Kasumi-1 (cell line): ENCODE measurements at regions not wholly inside any gene's neighbourhood (a gene's known extent, or its start where the extent isn't known, plus 50 kb on each side); places are given as distances from the start of the nearest gene placed in this dataset.

Source experiments
- DNase-seq, 2 experiments: peaks; one replicate each; lab custom pipeline; 2025; lab: John Stamatoyannopoulos, UW

DNA sequence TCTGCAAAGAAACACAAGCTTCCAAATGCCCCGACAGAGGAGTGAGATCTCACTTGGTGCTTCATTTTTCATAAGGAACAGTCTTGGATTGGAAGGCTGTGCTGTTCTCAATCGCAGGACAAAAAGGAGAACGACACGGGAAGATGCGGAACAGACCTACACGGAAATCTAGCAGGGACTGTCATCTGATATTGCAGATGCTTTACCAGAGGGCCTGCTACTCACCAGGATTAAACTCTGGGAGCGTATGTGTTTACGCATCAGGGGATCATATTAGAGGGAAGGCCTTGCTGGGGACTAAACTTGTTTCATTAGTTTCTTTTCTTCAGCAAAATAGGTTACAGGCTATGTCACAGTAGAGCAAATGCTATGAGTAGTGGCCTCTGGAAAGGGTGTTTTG lies 82.8 kb upstream of the EEPD1 start:
- no peak for DNase-seq

DNA sequence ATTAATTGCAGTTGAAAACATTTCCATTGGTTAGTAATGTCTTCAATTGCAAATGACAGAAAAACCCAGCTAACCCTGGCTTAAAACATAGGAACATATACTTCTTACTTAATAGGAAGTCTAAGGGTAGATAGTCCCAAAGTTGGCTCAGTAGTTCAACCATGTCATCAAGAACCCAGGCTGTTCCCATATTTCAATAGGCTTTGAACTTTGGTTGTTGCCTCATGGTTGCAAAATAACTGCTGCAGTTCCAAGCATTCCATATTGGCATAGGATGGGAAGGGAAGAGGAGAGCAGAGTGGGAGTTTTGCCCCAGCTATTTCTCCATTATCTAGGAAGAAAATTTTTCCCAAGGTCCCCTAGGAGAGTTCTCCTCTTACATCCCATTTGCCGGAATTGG lies 81.4 kb upstream of the EEPD1 start:
- no peak for DNase-seq

DNA sequence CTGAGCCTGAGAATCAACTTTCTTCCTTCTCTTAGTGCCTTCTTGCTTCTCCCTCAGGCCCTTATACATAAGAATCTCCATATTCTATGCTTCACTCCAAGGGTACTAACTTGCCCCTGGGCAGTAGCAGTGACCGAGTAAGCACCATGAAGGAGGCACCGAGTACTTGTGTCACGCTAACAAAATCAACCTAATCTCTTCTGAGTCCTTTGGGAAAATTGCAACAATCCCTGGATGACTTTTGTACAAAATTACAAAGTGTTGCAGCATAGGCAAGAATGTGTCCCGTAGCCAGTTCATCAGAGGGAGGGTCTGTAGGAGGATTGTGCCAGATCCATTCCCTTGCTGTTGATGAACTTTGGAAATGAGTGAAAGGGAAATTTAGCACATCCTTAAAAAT lies 80.4 kb upstream of the EEPD1 start:
- DNase-seq: no peak

DNA sequence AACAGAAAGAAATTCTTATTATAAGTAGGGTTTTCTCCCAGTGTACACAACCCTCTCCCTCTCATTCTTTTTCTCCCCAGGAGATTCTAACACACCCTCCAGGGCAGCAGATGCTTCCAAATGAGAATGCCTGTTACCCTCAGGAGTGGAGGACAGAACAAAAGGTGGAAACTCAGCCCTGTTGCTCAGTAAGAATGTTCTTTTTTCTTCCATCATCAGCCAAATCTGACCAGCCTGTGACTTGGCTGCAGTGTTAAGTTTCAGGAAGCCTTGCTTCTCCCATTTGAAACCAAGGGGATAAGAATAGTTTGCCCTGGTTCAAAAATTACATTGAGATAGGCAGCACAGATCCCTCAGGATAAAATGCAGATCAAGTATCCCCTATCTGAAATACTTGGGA lies 77.5 kb upstream of the EEPD1 start:
- DNase-seq: no peak

DNA sequence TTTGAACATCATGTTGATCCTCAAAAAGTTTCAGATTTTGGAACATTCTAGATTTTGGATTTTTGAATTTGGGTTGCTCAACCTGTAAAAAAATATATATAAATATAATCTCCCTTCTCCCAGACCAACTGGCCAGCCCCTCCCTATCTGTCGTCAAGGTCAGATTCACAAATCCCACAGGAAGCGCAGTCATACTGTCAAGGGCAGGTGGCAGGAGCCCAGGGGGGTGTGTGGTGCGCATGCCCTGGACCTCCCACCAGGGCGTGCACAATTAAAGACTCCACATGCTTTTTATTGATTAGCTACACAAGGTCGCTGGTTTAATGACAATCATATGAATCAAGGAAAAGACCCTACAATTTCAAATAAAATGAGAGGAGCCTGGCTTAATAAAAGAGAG lies 77.0 kb upstream of the EEPD1 start:
- no peak for DNase-seq

DNA sequence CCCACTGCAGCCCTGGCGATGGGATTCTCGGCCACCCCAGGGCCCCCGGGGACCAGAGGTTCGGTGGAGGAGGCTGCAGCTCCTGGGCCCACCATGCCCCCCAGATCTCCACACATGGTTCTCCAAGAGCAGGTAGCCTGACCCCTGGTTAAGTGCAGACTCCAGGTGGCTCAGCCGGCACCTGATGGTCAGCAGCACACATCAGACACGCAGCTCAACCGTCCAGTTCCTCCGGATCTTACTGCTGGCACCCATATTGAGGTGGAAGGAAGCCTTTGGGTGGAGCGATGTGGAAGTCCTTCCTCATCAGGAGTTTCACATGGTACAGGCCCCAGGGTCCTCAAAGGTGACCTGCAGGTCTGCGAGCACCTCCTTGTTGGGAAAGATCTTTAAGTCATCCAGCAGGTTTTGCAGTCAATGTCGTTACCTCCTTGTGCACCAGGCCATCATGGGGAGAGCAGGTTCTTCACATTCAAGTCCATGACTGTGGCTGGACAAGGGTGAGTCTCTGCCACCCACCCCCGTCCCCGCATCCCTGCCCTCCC lies 74.2 kb upstream of the EEPD1 start:
- no peak for DNase-seq

DNA sequence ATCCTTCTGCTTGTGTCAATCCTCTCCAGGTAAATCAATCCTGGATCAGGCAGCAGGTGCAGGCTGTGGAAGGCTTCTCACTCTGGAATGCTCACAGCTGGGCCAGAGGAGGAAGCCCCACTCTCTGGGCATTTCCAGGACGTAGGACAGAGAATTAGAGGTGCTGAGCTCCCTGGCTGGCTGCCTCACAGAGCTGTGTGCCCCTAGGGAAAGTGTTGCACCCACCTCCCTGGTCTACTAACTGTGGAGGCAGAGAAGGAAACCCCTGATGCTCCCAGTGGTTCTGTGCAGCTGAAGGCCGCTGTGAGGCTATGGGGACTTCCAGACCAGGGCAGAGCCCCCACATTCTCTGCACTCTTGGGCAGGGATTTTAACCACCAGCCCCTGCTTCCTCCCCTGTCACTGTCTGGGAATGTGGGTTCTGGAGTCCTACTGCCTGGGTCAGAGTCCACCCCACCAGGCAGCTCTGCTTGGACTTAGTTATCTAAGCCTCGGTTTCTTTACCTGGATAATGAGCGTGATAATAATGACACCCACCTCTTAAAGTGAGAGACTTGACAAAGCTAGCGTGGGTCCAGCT lies 73.5 kb upstream of the EEPD1 start:
- DNase-seq: no peak

DNA sequence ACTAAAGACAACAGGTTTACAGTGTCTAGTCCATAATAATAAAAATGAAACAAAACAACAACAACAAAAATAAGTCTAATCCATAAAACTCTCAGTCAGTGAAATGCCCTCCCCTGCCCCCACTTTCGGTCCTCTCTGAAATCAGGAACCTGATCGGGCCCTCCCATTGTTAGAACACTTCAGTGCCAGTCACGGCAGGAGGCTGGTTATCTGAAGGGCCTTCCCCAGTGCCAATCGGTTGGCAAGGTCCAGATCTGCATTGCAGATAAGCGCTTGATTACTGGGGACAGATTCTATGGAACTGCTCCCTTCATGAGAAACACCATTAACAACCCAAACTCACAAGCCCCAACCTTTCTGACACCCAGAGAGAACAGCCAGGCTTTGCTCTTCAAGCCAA lies 72.2 kb upstream of the EEPD1 start:
- DNase-seq: no peak

DNA sequence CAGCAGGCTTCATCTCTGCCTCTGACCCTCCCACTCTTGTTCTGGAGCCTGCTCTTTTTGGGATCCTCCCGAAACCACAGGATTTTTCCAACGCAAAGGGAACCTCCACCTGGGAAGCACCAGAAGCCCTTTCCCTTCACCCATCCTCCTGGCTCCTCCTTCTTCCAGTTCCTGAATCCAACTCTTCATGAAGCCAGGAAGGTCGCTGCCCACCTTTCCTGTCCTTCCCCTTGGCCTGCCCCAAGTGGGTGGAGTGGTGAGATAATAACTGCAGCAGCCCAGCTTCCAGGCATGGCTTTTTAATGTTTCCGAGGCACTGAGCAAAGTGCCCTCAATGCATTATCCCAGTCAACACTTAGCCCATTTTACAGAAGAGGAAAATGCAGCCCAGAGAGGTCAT lies 70.8 kb upstream of the EEPD1 start:
- no peak for DNase-seq

DNA sequence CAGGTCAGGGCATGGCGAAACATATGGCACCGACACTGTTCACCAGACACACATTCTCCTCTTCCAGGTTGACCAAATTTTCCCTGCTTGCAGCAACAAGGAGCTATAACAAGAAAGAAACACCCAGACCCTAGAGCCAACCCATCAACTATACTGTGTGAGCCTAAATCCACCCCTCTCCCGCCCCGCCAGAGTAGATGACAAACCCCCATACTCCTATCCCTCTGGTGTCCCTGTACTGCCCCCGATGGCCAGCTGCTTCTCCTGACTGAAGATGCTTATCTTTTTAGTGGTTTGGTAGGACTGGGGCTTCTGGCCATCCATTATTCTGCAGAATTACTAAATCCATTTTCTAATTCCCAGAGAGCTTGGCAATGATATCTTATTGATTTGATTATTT lies 70.1 kb upstream of the EEPD1 start:
- no peak for DNase-seq

DNA sequence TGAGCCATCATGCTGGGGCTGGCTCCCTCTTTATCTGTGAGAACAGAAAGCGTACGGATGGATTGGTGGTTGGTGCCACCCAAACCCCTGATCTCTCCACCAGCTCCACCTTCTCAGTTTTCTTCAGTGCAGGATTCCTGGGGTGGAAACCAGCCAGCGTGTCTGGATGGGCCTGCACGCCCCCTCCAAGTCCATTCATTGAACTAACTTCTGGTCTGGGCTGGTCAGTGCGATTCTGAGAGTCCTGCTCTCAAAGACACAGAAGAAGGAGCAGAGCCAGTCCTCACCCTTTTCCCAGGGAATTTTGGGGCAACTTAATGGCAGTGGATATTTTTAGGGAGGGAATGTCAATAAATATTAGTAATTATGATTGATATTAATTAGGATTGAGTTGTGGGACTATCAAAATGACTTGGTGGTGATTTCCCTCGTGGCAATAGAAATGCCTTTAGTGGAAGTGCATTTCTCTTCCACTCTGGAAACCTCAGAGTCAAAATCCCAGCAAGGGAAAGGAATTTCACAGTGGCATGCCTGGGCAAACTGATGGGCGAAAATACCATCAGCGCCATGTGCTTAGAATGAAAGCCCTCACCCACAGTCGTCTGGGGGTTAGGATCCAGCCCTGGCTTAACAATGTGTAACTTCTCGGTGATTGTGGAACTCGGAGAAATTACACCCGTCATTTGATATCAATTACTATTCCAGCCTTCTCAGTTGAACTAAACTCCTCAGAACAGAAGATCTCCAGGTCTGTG lies 69.3 kb upstream of the EEPD1 start:
- DNase-seq: no peak

DNA sequence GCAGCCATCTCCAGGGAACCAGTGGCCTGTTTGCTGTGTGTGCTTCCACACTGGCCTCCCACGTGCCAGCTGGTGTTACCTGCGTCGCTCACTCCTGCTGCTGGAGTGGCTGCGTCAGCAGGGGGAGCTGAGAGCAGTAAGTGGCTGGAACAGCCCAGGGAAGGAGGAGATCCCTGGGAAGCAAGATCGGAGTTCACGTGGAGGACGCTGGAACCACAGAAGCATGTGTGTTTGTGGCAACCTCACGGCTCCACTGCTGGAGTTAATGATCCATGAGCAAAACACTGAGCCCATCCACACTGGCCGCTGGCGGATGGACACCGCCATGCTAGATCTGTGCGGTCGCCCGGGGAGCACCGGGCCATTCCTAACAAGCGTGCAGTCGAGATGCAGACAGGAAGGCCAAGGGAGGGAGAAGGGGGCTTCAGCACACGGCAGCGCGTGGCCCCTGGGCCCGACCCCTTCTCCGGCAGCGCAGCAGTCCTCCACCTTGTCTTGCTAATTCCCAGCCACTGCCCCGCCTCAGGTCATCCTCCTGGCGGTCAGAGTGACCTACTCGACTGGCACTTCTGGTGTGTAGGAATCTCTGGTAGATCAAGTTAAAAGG lies 68.5 kb upstream of the EEPD1 start:
- DNase-seq: no peak

DNA sequence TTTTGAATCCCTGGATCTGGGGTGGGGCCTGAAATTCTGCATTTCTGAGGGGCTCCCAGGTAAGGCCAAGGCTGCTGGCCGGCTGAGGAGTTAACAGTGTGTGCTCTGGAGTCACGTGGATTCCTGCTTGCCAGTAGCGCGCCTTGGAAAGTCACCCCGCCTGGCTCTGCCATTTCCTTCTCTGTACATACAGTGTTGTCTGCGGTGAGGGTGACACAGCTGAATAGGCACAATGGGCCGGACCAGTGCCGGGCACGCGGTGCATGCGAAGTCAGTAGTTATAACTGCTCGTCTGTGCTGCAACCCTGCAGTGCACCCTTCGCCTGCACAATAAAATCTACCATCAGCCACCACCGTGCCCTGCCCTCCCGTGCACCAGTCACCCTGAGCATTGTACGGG lies 68.0 kb upstream of the EEPD1 start:
- DNase-seq: no peak

DNA sequence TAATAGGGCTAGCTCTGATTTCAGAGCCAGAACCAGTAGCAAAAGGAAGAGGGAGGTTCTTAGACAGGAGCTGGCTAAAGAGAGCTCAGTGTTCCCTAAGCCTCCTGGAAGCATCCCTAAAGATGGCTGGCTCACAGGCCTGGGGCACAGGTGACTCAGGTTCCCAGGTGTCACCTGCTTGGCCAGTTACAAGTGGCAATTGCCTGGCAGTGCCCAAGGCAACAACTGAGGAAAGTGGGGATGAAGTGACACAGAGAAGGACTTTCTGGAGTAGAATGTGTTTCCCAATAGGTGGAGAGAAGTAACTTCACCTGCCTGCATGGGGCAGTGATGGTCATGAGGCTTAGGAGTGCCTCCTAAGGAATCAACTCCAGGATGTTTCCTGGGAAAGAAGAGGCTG lies 66.5 kb upstream of the EEPD1 start:
- no peak for DNase-seq

DNA sequence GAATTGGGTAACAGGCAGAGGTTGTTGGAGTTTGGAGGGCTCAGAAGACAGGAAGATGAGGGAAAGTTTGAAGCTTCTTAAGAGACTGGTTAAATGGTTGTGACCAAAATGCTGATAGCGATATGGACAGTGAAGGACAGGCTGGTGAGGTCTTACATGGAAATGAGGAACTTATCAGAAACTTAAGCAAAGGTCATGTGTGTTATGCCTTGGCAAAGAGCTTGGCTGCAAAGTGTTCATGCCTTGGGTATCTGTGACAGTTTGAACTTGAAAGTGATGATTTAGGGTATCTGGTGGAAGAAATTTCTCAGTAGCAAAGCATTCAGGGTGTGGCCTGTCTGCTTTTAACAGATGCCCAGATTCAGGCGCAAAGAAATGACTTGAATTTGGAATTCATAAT lies 64.5 kb upstream of the EEPD1 start:
- DNase-seq: no peak

DNA sequence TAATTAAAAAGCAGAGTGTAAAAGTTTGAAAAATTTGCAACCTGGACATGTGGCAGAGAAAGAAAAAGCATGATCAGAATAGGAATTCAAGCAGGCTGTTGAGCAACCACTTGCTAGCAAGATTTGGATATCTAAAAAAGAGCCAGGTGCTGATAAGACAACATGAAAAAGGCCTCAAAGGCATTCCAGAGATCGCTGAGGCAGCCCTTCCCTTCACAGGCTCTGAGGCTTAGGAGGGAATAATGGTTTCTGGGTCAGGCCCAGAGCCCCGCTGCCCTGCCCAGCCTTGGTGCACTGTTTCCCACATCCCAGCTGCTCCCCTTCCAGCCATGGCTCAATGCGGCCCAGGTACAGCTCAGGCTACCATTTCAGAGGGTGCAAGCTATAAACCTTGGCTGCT lies 64.1 kb upstream of the EEPD1 start:
- no peak for DNase-seq

DNA sequence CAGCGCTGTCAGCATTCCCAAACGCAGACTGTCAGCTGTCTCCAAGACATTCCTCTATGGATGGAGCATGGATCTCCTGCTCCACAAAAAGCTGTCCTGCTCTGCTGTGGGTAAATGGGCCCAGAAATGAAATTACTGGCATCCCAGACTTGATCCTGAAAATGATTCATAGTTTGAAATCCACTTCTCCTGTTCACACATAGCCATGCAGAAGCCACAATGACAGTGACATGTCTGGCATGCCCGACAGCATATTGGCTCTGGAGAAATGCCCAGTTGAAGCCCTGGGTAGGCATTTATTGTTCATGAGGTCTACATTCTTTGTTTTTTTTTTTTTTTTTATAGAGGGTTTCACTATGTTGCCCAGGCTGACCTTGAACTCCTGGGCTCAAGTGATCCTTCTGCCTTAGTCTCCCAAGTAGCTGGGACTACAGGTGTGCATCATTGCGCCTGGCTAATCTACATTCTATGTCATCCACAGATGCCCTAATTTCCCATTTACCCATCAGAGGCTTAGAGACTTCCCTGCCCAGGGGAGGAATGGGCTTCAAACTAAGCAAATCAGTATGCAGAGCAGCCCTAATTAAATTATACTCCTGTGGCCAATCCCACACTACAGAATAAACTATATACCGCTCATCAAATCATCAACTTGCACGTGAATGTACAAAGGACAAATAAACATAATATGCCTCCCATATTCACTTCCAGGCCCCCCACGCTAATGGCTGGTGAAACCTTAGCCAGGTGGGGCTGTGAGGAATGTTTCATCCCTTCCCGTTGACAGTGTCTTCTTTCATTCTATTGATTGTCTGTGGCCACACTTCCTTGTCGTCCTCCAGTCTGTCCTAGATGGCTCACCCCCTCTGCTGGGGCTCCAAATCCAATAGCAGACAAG lies 61.8 kb upstream of the EEPD1 start:
- DNase-seq: no peak

DNA sequence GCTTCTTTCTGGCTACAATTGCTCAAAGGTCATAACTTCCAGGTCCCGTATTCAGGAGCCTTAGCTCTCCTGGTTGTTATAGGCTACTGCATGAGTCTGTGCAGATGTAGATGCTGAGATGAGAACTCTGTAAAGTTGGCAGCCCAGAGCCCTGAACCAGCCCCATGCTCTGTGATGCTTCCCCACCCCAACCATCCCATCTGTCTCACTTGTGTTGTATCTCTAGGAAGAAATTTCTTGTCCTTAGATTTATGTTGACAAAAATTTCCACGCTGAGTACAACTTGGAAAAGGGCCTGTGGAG lies 61.2 kb upstream of the EEPD1 start:
- DNase-seq: no peak

DNA sequence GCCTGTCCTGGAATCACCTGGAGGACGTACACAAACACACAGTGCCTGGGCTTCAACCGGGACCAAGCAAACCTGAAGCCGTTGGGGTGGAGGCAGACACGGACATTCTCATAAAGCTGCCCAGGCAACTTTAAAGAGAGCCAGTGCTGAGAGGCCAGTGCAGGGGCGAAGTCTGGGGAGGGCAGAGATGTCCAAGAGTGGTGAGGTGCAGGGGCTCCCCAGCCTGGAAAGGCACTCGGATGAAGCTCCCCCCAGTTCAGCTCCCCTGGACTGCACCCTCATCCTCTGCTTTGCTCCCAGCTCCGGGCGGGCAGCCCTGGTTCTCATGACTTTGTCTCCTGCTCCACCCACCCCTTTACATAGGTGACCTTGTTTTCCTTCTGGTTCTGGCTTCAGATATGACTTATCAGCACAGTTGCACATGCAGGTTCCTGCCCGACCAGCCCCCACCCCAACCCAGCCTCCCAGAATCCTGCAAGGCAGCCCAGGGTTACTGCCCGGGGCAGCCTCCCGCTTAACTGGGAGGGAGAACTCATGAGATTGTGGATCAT lies 60.8 kb upstream of the EEPD1 start:
- DNase-seq: no peak

DNA sequence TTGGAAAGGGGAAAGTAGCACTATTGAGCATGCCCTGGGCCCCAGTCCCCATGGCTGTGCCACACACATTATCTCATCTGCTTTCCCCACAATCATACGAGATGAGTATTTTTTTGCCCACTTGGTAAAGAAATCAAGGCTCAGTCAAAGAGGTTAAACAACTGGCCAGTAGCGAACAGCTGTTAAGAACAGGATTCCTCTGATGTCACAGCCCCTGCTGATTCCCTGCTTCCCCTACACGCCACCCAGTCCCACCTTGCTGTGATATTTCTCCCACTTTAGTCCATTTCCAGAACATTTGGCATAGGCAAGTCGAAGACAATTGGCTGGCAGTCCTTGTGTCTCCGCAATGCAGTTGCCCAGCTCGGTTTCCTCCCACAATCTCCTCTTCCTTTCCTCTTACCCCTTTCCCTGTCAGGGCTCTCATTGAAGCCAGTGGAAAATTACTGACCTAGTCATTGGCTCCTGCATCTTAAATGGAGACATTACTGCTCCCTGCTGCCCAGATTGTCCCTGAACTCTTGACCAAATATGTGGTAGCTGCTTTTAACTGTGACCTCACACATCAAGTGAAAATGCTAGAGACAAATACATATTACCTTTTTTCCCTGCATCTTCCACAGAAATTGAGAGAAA lies 56.5 kb upstream of the EEPD1 start:
- no peak for DNase-seq

DNA sequence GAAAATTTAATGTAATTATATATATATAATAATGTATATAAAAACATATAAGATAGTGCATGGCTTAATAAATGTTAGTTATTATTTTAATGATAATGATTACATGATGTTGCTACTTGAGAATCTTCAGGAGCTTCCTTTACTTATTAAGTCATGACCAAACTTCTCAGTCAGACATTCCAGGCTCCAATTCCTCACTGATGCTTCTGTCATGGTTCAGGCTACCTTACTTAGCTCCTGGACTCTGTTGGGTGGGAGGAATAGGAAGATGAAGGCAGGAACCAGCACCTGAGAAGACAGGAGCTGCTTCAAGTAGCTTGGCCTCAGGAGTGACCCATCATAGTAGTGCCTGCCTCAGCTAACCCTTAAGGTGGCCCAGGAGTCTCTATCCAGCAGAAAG lies 55.0 kb upstream of the EEPD1 start:
- no peak for DNase-seq

DNA sequence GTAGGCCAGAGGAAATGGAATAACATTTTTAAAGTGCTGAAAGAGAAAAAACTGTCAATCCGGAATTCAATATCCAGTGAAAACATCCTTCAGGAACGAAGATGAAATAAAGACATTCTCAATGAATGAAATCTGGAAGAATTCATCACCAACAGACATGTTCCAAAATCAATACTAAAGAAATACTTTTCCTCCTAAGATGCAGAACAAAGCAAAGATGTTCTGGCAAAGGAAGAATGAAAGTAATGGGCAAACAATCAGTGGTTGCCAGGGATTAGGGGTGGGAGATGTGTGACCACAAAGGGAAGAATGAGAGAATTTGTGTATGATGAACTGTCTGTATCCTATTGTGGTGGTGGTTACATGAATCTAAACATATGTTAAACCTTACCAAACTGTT lies 52.8 kb upstream of the EEPD1 start:
- DNase-seq: no peak
